Neural progenitor cell (in vitro differentiated cells): ENCODE measurements at regions not wholly inside any gene's neighbourhood (a gene's known extent, or its start where the extent isn't known, plus 50 kb on each side); places are given as distances from the start of the nearest gene placed in this dataset.

Experiments used
- EZH2 ChIP-seq: fragments of 200-600 bp; sonication (generic); IDR thresholded peaks from 2 replicates; pipeline ENCODE4 v1.6.1; 2017; ENCODE audit warnings: antibody characterized with exemption, mild to moderate bottlenecking, moderate library complexity
- TF ChIP-seq, protein P1 (sequence below): fragments of 200-600 bp; sonication (generic); IDR thresholded peaks from 2 replicates; pipeline ENCODE4 v1.5.1; 2017; ENCODE audit warnings: antibody characterized with exemption, mild to moderate bottlenecking

DNA sequence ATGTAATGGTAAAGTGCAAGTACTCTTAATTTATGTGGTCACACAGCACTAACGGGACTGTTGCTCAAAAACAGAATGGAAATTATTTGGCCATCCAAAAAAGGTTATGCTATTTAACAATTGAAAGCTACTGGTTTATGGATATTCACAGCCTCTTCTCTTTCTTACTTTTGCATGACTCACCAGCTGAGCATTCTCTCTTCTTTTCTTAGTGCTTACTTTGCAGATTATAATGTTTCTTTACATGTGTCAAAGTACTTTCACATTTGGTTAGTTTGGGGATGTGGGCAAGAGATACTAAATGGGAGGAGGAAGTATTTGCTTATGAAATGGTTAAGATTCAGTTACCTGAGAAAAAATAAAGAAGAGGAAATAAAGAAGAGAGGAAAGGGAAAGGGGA lies 610.5 kb downstream of the HTR1B start:
- TF ChIP-seq, protein P1, sequence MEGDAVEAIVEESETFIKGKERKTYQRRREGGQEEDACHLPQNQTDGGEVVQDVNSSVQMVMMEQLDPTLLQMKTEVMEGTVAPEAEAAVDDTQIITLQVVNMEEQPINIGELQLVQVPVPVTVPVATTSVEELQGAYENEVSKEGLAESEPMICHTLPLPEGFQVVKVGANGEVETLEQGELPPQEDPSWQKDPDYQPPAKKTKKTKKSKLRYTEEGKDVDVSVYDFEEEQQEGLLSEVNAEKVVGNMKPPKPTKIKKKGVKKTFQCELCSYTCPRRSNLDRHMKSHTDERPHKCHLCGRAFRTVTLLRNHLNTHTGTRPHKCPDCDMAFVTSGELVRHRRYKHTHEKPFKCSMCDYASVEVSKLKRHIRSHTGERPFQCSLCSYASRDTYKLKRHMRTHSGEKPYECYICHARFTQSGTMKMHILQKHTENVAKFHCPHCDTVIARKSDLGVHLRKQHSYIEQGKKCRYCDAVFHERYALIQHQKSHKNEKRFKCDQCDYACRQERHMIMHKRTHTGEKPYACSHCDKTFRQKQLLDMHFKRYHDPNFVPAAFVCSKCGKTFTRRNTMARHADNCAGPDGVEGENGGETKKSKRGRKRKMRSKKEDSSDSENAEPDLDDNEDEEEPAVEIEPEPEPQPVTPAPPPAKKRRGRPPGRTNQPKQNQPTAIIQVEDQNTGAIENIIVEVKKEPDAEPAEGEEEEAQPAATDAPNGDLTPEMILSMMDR: no peak
- no peak for TF ChIP-seq EZH2
